ENCODE measurements at regions not wholly inside any gene's neighbourhood (a gene's known extent, or its start where the extent isn't known, plus 50 kb on each side); places are given as distances from the start of the nearest gene placed in this dataset.

- TF ChIP-seq, protein P1, sequence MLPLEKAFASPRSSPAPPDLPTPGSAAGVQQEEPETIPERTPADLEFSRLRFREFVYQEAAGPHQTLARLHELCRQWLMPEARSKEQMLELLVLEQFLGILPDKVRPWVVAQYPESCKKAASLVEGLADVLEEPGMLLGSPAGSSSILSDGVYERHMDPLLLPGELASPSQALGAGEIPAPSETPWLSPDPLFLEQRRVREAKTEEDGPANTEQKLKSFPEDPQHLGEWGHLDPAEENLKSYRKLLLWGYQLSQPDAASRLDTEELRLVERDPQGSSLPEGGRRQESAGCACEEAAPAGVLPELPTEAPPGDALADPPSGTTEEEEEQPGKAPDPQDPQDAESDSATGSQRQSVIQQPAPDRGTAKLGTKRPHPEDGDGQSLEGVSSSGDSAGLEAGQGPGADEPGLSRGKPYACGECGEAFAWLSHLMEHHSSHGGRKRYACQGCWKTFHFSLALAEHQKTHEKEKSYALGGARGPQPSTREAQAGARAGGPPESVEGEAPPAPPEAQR (tag by site-specific recombination; IDR thresholded peaks at IDR 0.05), result no peak
- TF ChIP-seq IKZF3 (tag by site-specific recombination; IDR thresholded peaks at IDR 0.05) (no peak), ZNF660 (tag by site-specific recombination; IDR thresholded peaks at IDR 0.05) (no peak), ZBTB6 (tag by site-specific recombination; IDR thresholded peaks at IDR 0.05) (no peak)
Observed at GRCh38 chr9:89942643-89943042, 337.8 kb downstream of the GADD45G start (continued).

DNA sequence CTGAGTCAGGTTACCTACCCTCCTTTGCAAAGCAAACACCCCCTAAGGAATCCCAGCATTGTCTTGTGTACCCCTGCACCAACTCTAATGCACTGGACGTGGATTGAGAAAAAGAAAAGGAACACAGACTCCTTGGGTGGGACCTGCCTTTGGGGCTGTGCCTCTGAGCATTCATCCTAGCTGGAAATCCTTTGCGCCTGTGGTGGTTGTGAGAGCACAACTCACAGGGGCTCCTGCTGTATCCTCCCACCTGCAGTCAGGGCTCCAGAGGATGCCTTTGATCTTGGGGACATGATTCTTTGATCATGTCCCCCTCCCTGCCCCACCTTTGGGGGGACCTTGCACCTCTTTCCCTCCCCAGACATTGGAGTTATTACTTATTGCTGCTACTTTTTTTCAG is 338.5 kb downstream of the GADD45G start:
- H3K27ac ChIP-seq (ENCODE audit: extremely low read depth, low read depth, low read length), result no peak overlapping the region
- ChIA-PET CTCF (interaction anchor here (0.6 to 1.9 kb wide), 4 partner anchors 137 to 350 kb away, joined by 3 to 6 read pairs (median 3); no protein-coding TSS in a partner anchor), POLR2A (interaction anchor here (3.1 kb wide), 1 partner anchor 338 kb away, joined by 22 read pairs; the partner anchor contains the start of gene GADD45G)
- no peaks in the 10 kb centered on the region for H3K36me3 ChIP-seq (ENCODE audit: control insufficient read depth in 2 of 2, insufficient read depth in 1 of 2, low read length in 2 of 2)
- H3K4me3 ChIP-seq (ENCODE audit: low read depth, low read length), result no peak overlapping the region
- TF ChIP-seq ZNF473 (tag by site-specific recombination; IDR thresholded peaks at IDR 0.05) (no peak), ZNF48 (tag by site-specific recombination; IDR thresholded peaks at IDR 0.05) (no peak), ZNF791 (tag by site-specific recombination; IDR thresholded peaks at IDR 0.05) (no peak), CTCF (tag by site-specific recombination; IDR thresholded peaks at IDR 0.05) (no peak), WT1 (tag by site-specific recombination; IDR thresholded peaks at IDR 0.05) (no peak), ZNF660 (tag by site-specific recombination; IDR thresholded peaks at IDR 0.05) (no peak), ZNF777 (tag by site-specific recombination; IDR thresholded peaks at IDR 0.05; ENCODE audit: borderline replicate concordance) (no peak), ZNF488 (tag by site-specific recombination; IDR thresholded peaks at IDR 0.05) (no peak), GLI4 (tag by site-specific recombination; IDR thresholded peaks at IDR 0.05) (no peak), PRDM2 (tag by site-specific recombination; IDR thresholded peaks at IDR 0.05; ENCODE audit: borderline replicate concordance) (no peak), ZNF211 (tag by site-specific recombination; IDR thresholded peaks at IDR 0.05; ENCODE audit: low read depth) (no peak), HOXA7 (CRISPR knock-in tag; IDR thresholded peaks at IDR 0.05; ENCODE audit: borderline replicate concordance) (no peak), ZNF580 (tag by site-specific recombination; IDR thresholded peaks at IDR 0.05) (no peak), ZNF10 (tag by site-specific recombination; IDR thresholded peaks at IDR 0.05) (no peak)
- H3K4me1 ChIP-seq (ENCODE audit: control insufficient read depth, insufficient read depth, low read length), result peaks cover 10% of the 10 kb centered on the region
- no peaks in the 10 kb centered on the region for H3K9me3 ChIP-seq (ENCODE audit: control insufficient read depth, insufficient read depth, low read depth, low read length)
